Body of pancreas (tissue), 4 donors: ENCODE measurements at regions not wholly inside any gene's neighbourhood (a gene's known extent, or its start where the extent isn't known, plus 50 kb on each side); places are given as distances from the start of the nearest gene placed in this dataset.

Experiments
- ATAC-seq: fragments of 150-250 bp; one replicate; pipeline ENCODE4 v1.9.1; 2016
- DNase-seq, 4 donors: peaks; one replicate each; pipeline ENCODE4 v3.0.0-alpha.2; 2019
- H3K27ac ChIP-seq, 4 donors: fragments of 200-600 bp; sonication (generic); 1 replicate in 3 of 4; 2 replicates in 1 of 4; pipeline versions ENCODE4 v1.5.1 to v1.6.1; 2016 to 2019; ENCODE audit warnings: mild to moderate bottlenecking in 1 of 4, mixed read lengths in 1 of 4, moderate library complexity in 1 of 4
- H3K27me3 ChIP-seq, 2 donors: fragments of 200-600 bp; sonication (generic); one replicate each; pipeline ENCODE4 v1.6.0; 2016; ENCODE audit warnings: mild to moderate bottlenecking in 1 of 2
- H3K36me3 ChIP-seq, 2 donors: fragments of 200-600 bp; sonication (generic); replicated peaks in 1 of 2; 2 replicates each; pipeline ENCODE4 v1.5.1; 2016; ENCODE audit warnings: low read depth in 2 of 2; ENCODE audit not compliant: insufficient read depth in 1 of 2
- H3K4me1 ChIP-seq: fragments of 200-600 bp; sonication (generic); one replicate; pipeline ENCODE4 v1.6.0; 2016
- H3K4me3 ChIP-seq, 2 donors: fragments of 200-600 bp; sonication (generic); 1 replicate in 1 of 2; 2 replicates in 1 of 2; pipeline ENCODE4 v1.5.1; 2016 to 2019
- H3K9me3 ChIP-seq, 3 donors: fragments of 200-600 bp; sonication (generic); 1 replicate in 2 of 3; 2 replicates in 1 of 3; pipeline ENCODE4 v1.5.1; 2016
- CTCF ChIP-seq, 7 experiments: fragments of 450-650 bp in 4 of 7; fragments of 200-600 bp in 3 of 7; sonication (generic) in 3 of 7; IDR thresholded peaks; one replicate each; pipeline ENCODE4 v1.5.1; 2016 to 2019; ENCODE audit warnings: antibody characterized with exemption in 7 of 7
- POLR2A ChIP-seq, 3 donors: fragments of 450-650 bp; IDR thresholded peaks; one replicate each; pipeline ENCODE4 v1.6.1; 2016; ENCODE audit warnings: antibody characterized with exemption in 3 of 3, mild to moderate bottlenecking in 2 of 3
- WGBS, 2 donors: methylation state at CpG; one replicate each; pipeline ENCODE4 v1.1.5; 2017; 5-methylcytosine and 5-hydroxymethylcytosine counted together
- intact Hi-C: fragments of 100-400 bp; cut with DNase I; formaldehyde crosslinking; loops from one replicate; pipeline ENCODE4 v1.15.1; 2023

GRCh38 chr17:72446118-72446517 is 325.3 kb downstream of the SOX9 start:
- intact Hi-C loops = no loop called here
- no peak for ATAC-seq
- no peaks in the 10 kb centered on the region for H3K36me3 ChIP-seq
- no peaks in the 10 kb centered on the region for H3K9me3 ChIP-seq
- no peaks in the 10 kb centered on the region for H3K27me3 ChIP-seq
- H3K4me3 ChIP-seq = no peak overlapping the region
- WGBS, 2 donors = 98% methylated on average over 6 of the region's 6 CpGs
- no peaks in the 10 kb centered on the region for H3K4me1 ChIP-seq
- no peak for TF ChIP-seq POLR2A (IDR thresholded peaks at IDR 0.05)
- no peak for TF ChIP-seq CTCF (IDR thresholded peaks at IDR 0.05)
- DNase-seq = no peak
- no peak overlapping the region for H3K27ac ChIP-seq

GRCh38 chr17:72446525-72447250 is 325.9 kb downstream of the SOX9 start:
- ATAC-seq (no peak), DNase-seq (no peak)
- Histone ChIP-seq H3K4me1 (no peaks in the 10 kb centered on the region), H3K4me3 (no peak overlapping the region), H3K27ac (no peak overlapping the region), H3K9me3 (no peaks in the 10 kb centered on the region), H3K27me3 (no peaks in the 10 kb centered on the region), H3K36me3 (no peaks in the 10 kb centered on the region)
- 81 to 83% methylated on average over 17 of the region's 17 CpGs for WGBS, 2 donors
- intact Hi-C loops = no loop called here
- no peak for TF ChIP-seq CTCF (IDR thresholded peaks at IDR 0.05)
- no peak for TF ChIP-seq POLR2A (IDR thresholded peaks at IDR 0.05)

GRCh38 chr17:72447251-72447640 is 326.4 kb downstream of the SOX9 start:
- Histone ChIP-seq H3K4me1 (no peaks in the 10 kb centered on the region), H3K36me3 (no peaks in the 10 kb centered on the region), H3K27ac (no peak overlapping the region), H3K27me3 (no peaks in the 10 kb centered on the region), H3K4me3 (no peak overlapping the region), H3K9me3 (no peaks in the 10 kb centered on the region)
- no peak for DNase-seq
- intact Hi-C loops = no loop called here
- 53 to 60% methylated on average over 3 of the region's 3 CpGs for WGBS, 2 donors
- TF ChIP-seq POLR2A (IDR thresholded peaks at IDR 0.05) (no peak), CTCF (IDR thresholded peaks at IDR 0.05) (no peak)
- no peak for ATAC-seq

- Histone ChIP-seq H3K9me3 (no peaks in the 10 kb centered on the region), H3K4me1 (no peaks in the 10 kb centered on the region), H3K4me3 (no peak overlapping the region), H3K36me3 (no peaks in the 10 kb centered on the region), H3K27me3 (no peaks in the 10 kb centered on the region), H3K27ac (no peak overlapping the region)
- ATAC-seq (no peak), DNase-seq (no peak)
- intact Hi-C loops = no loop called here
- TF ChIP-seq POLR2A (IDR thresholded peaks at IDR 0.05) (no peak), CTCF (IDR thresholded peaks at IDR 0.05) (no peak)
- 71 to 81% methylated on average over 2 of the region's 2 CpGs for WGBS, 2 donors
Observed at GRCh38 chr17:72448019-72448418, 327.2 kb downstream of the SOX9 start.
